ENCODE measurements at regions not wholly inside any gene's neighbourhood (a gene's known extent, or its start where the extent isn't known, plus 50 kb on each side); places are given as distances from the start of the nearest gene placed in this dataset.

DNA sequence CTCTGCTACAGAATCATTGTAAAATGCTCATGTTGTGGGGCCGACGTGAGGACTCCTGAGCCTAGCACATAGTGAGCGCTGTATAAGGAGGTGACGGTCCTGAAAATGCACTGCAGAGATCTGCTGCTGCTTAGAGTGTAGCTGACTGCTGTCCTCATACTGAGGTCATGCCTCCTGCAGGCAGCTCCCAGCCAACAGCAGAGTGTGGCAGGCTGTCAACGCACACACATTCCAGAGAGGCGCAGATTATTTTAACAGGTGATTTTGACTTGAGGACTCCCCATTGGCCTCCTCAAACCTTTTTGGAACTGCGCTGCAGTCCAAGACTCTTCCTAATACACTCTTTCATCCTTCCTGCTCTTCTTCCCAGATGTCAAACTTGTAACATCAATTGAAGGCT lies 119.8 kb upstream of the KCNJ6 start:
- ATAC-seq (ENCODE audit: low read depth) (no peak), DNase-seq (no peak)
- Histone ChIP-seq H4K5ac (ENCODE audit: low read depth, low read length) (no peak overlapping the region), H3K27ac (ENCODE audit: insufficient read depth, low read length) (no peak overlapping the region), H3K4me2 (ENCODE audit: low read depth, low read length) (no peak overlapping the region), H3K4ac (ENCODE audit: low read depth, low read length) (no peak overlapping the region), H3K4me1 (ENCODE audit: control insufficient read depth, insufficient read depth, low read length) (no peaks in the 10 kb centered on the region), H3K56ac (ENCODE audit: extremely low read depth, insufficient read depth, low read length) (no peak overlapping the region), H3K18ac (ENCODE audit: low read depth, low read length) (no peak overlapping the region), H2AFZ (replicated peaks; ENCODE audit: low read length, poor library complexity) (no peak overlapping the region), H4K91ac (ENCODE audit: insufficient read depth, low read depth, low read length) (no peak overlapping the region), H2AK9ac (replicated peaks; ENCODE audit: low read depth, low read length, poor library complexity) (no peak overlapping the region), H4K8ac (ENCODE audit: low read depth in 2 of 2, low read length in 2 of 2) (no peak overlapping the region), H2BK120ac (ENCODE audit: low read depth, low read length) (no peak overlapping the region), H2BK20ac (ENCODE audit: low read depth, low read length) (no peak overlapping the region), H3K9ac (ENCODE audit: low read depth, low read length) (no peak overlapping the region), H3K9me3 (ENCODE audit: control insufficient read depth, insufficient read depth, low read length) (no peaks in the 10 kb centered on the region), H2AK5ac (ENCODE audit: low read depth, low read length) (no peak overlapping the region), H3K36me3 (ENCODE audit: control insufficient read depth, insufficient read depth, low read length) (no peaks in the 10 kb centered on the region), H3K23ac (ENCODE audit: low read depth, low read length) (no peak overlapping the region), H3K14ac (replicated peaks; ENCODE audit: low read depth, low read length) (no peak overlapping the region), H3K9me1 (ENCODE audit: insufficient read depth, low read length) (no peaks in the 10 kb centered on the region), H3K79me1 (ENCODE audit: low read depth in 1 of 2, low read length in 2 of 2) (no peaks in the 10 kb centered on the region), H3K4me3 (ENCODE audit: insufficient read depth, low read depth, low read length) (no peak overlapping the region), H3K27me3 (ENCODE audit: control insufficient read depth, insufficient read depth, low read length) (peaks cover 4% of the 10 kb centered on the region), H2BK15ac (ENCODE audit: low read depth, low read length) (no peak overlapping the region), H2BK5ac (ENCODE audit: low read depth, low read length, poor library complexity, severe bottlenecking) (no peak overlapping the region), H4K20me1 (ENCODE audit: insufficient read depth, low read length) (no peaks in the 10 kb centered on the region)
- dilution Hi-C loops (cut with HindIII; ENCODE audit: low sequenced_read_pairs, unreplicated experiment) = no loop called here
- CTCF ChIA-PET = no interaction called here
- intact Hi-C loops (cut with micrococcal nuclease) = no loop called here
- POLR2A ChIA-PET (ENCODE audit: unreplicated experiment) = no interaction called here
- BruUV-seq (replicated peaks) = no TSS peak
- in situ Hi-C loops (cut with MboI; ENCODE audit: low sequenced_read_pairs) = no loop called here
- 83% methylated on average over 2 of the region's 7 CpGs; no CpG with 5 or more reads in 1 of the 2 experiments for WGBS, 2 experiments (ENCODE audit: extremely low coverage in 2 of 2, insufficient read length in 1 of 2)
- TF ChIP-seq MAFK (IDR thresholded peaks at IDR 0.05; ENCODE audit: low read depth, low read length) (no peak), SMC3 (IDR thresholded peaks at IDR 0.05; ENCODE audit: low read depth, low read length) (no peak), NFE2L2 (IDR thresholded peaks at IDR 0.05; ENCODE audit: low read depth, low read length) (no peak), RFX5 (IDR thresholded peaks at IDR 0.05; ENCODE audit: low read depth, low read length) (no peak), POLR2A (IDR thresholded peaks at IDR 0.05; ENCODE audit: low read depth, low read length) (no peak), RAD21 (IDR thresholded peaks at IDR 0.05; ENCODE audit: low read length) (no peak), ELK1 (IDR thresholded peaks at IDR 0.05; ENCODE audit: borderline replicate concordance, low read depth, low read length) (no peak), CEBPB (IDR thresholded peaks at IDR 0.05; ENCODE audit: low read depth, low read length) (no peak)
- TF ChIP-seq, protein P1, sequence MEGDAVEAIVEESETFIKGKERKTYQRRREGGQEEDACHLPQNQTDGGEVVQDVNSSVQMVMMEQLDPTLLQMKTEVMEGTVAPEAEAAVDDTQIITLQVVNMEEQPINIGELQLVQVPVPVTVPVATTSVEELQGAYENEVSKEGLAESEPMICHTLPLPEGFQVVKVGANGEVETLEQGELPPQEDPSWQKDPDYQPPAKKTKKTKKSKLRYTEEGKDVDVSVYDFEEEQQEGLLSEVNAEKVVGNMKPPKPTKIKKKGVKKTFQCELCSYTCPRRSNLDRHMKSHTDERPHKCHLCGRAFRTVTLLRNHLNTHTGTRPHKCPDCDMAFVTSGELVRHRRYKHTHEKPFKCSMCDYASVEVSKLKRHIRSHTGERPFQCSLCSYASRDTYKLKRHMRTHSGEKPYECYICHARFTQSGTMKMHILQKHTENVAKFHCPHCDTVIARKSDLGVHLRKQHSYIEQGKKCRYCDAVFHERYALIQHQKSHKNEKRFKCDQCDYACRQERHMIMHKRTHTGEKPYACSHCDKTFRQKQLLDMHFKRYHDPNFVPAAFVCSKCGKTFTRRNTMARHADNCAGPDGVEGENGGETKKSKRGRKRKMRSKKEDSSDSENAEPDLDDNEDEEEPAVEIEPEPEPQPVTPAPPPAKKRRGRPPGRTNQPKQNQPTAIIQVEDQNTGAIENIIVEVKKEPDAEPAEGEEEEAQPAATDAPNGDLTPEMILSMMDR (conservative IDR thresholded peaks at IDR 0.05; ENCODE audit: low read depth, low read length) = no peak
- TF ChIP-seq, protein P2, sequence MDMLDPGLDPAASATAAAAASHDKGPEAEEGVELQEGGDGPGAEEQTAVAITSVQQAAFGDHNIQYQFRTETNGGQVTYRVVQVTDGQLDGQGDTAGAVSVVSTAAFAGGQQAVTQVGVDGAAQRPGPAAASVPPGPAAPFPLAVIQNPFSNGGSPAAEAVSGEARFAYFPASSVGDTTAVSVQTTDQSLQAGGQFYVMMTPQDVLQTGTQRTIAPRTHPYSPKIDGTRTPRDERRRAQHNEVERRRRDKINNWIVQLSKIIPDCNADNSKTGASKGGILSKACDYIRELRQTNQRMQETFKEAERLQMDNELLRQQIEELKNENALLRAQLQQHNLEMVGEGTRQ (IDR thresholded peaks at IDR 0.05; ENCODE audit: low read depth, low read length) = no peak

Data from IMR-90 (cell line).